Trophoblast cell (in vitro differentiated cells and primary cell): ENCODE measurements at regions not wholly inside any gene's neighbourhood (a gene's known extent, or its start where the extent isn't known, plus 50 kb on each side); places are given as distances from the start of the nearest gene placed in this dataset.
"Not testable (repeated sequence)": the region's sequence is repeated elsewhere in the genome, so short reads cannot be mapped to it uniquely, and the experiment has no call there.

Experiments used
- DNase-seq, 2 donors: peaks; one replicate each; pipeline ENCODE4 v3.0.0-alpha.2; 2016
- H2AFZ ChIP-seq: 2 replicates; pipeline ENCODE4 v1.6.1; 2013; ENCODE audit warnings: low read length, moderate library complexity, mild to moderate bottlenecking; ENCODE audit not compliant: insufficient read depth, poor library complexity
- H2AK5ac ChIP-seq: 2 replicates; pipeline ENCODE4 v1.6.1; 2013; ENCODE audit warnings: mild to moderate bottlenecking, low read length
- H2BK120ac ChIP-seq: 2 replicates; pipeline ENCODE4 v1.6.1; 2013; ENCODE audit warnings: low read length, mild to moderate bottlenecking, moderate library complexity; ENCODE audit not compliant: insufficient read depth, poor library complexity
- H2BK12ac ChIP-seq: 2 replicates; pipeline ENCODE4 v1.6.1; 2013; ENCODE audit warnings: mild to moderate bottlenecking, low read length, moderate library complexity
- H2BK5ac ChIP-seq: 2 replicates; pipeline ENCODE4 v1.6.1; 2013; ENCODE audit warnings: low read length, low read depth, moderate library complexity, mild to moderate bottlenecking; ENCODE audit not compliant: poor library complexity
- H3K14ac ChIP-seq: 2 replicates; pipeline ENCODE4 v1.6.1; 2013; ENCODE audit warnings: mild to moderate bottlenecking, low read length
- H3K18ac ChIP-seq: 2 replicates; pipeline ENCODE4 v1.6.1; 2013; ENCODE audit warnings: mild to moderate bottlenecking, low read length
- H3K23ac ChIP-seq: 2 replicates; pipeline ENCODE4 v1.6.1; 2013; ENCODE audit warnings: low read length
- H3K27ac ChIP-seq: 2 replicates; pipeline ENCODE4 v1.5.1; 2013; ENCODE audit warnings: low read depth, mild to moderate bottlenecking, inconsistent platforms, low read length, moderate library complexity
- H3K27me3 ChIP-seq: 2 replicates; pipeline ENCODE4 v1.6.1; 2013; ENCODE audit warnings: inconsistent platforms, mild to moderate bottlenecking, low read length, moderate library complexity; ENCODE audit not compliant: insufficient read depth
- H3K36me3 ChIP-seq, 2 experiments: 1 replicate in 1 of 2; 2 replicates in 1 of 2; pipeline ENCODE4 v1.6.1; 2013; ENCODE audit warnings: low read length in 2 of 2, mild to moderate bottlenecking in 2 of 2, moderate library complexity in 1 of 2; ENCODE audit not compliant: insufficient read depth in 2 of 2, control insufficient read depth in 1 of 2
- H3K4ac ChIP-seq: 2 replicates; pipeline ENCODE4 v1.6.1; 2013; ENCODE audit warnings: low read depth, mild to moderate bottlenecking, low read length, moderate library complexity
- H3K4me1 ChIP-seq, 2 experiments: 1 replicate in 1 of 2; 2 replicates in 1 of 2; pipeline ENCODE4 v1.6.1; 2013; ENCODE audit warnings: low read length in 2 of 2, mild to moderate bottlenecking in 2 of 2, moderate library complexity in 1 of 2; ENCODE audit not compliant: insufficient read depth in 2 of 2, control insufficient read depth in 1 of 2
- H3K4me2 ChIP-seq: 2 replicates; pipeline ENCODE4 v1.6.1; 2013; ENCODE audit warnings: inconsistent platforms, mild to moderate bottlenecking, low read length, moderate library complexity
- H3K4me3 ChIP-seq: 2 replicates; pipeline ENCODE4 v1.5.1; 2013; ENCODE audit warnings: mild to moderate bottlenecking, low read depth, low read length, inconsistent platforms
- H3K79me1 ChIP-seq: one replicate; pipeline ENCODE4 v1.6.1; 2013; ENCODE audit warnings: low read length
- H3K79me2 ChIP-seq: 2 replicates; pipeline ENCODE4 v1.6.1; 2013; ENCODE audit warnings: low read length, mild to moderate bottlenecking; ENCODE audit not compliant: control insufficient read depth, insufficient read depth, poor library complexity
- H3K9ac ChIP-seq: 2 replicates; pipeline ENCODE4 v1.6.1; 2013; ENCODE audit warnings: mild to moderate bottlenecking, low read length
- H3K9me3 ChIP-seq: 2 replicates; pipeline ENCODE4 v1.6.1; 2013; ENCODE audit warnings: low read depth, mild to moderate bottlenecking, control low read depth, inconsistent platforms, low read length; ENCODE audit not compliant: insufficient read depth
- H4K12ac ChIP-seq: 2 replicates; pipeline ENCODE4 v1.6.1; 2013; ENCODE audit warnings: low read depth, mild to moderate bottlenecking, low read length, moderate library complexity
- H4K8ac ChIP-seq: 2 replicates; pipeline ENCODE4 v1.6.1; 2013; ENCODE audit warnings: low read depth, mild to moderate bottlenecking, low read length, moderate library complexity
- H4K91ac ChIP-seq: one replicate; pipeline ENCODE4 v1.6.1; 2013; ENCODE audit warnings: low read depth, mild to moderate bottlenecking, low read length, moderate library complexity
- WGBS: extraction: QIAGEN DNeasy Blood & Tissue Kit; methylation state at CpG from one replicate; pipeline ENCODE4 v1.1.7; 2013; ENCODE audit warnings: missing lambda C conversion rate; ENCODE audit not compliant: insufficient read length, insufficient coverage; ENCODE audit errors: extremely low coverage; 5-methylcytosine and 5-hydroxymethylcytosine counted together

DNA sequence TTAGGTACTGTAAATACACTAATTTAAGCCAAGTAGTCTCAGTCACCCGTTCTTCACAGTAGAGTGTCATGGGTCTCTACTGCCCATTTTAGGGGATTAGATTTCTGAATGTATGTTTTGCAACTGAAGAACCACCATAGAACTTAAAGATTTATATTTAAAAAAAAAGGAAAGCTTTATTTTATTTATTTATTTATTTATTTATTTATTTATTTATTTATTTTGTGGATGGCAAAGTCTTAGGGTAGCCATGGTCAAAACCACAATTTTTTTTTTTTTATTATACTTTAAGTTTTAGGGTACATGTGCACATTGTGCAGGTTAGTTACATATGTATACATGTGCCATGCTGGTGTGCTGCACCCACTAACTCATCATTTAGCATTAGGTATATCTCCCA lies 960.4 kb upstream of the COX7C start:
- H4K91ac ChIP-seq, H3K9ac ChIP-seq, H2BK120ac ChIP-seq, H3K4ac ChIP-seq, H3K36me3 ChIP-seq, H4K8ac ChIP-seq, H3K79me2 ChIP-seq, H3K4me3 ChIP-seq, H2AFZ ChIP-seq, H3K14ac ChIP-seq, H3K4me1 ChIP-seq, H3K18ac ChIP-seq, H2BK5ac ChIP-seq, H3K9me3 ChIP-seq, H2AK5ac ChIP-seq, H2BK12ac ChIP-seq, H3K79me1 ChIP-seq, H4K12ac ChIP-seq, H3K27ac ChIP-seq, H3K23ac ChIP-seq, DNase-seq, H3K27me3 ChIP-seq, H3K4me2 ChIP-seq: not testable (repeated sequence)
- WGBS: no CpG with 5 or more reads among the region's 1 CpG

DNA sequence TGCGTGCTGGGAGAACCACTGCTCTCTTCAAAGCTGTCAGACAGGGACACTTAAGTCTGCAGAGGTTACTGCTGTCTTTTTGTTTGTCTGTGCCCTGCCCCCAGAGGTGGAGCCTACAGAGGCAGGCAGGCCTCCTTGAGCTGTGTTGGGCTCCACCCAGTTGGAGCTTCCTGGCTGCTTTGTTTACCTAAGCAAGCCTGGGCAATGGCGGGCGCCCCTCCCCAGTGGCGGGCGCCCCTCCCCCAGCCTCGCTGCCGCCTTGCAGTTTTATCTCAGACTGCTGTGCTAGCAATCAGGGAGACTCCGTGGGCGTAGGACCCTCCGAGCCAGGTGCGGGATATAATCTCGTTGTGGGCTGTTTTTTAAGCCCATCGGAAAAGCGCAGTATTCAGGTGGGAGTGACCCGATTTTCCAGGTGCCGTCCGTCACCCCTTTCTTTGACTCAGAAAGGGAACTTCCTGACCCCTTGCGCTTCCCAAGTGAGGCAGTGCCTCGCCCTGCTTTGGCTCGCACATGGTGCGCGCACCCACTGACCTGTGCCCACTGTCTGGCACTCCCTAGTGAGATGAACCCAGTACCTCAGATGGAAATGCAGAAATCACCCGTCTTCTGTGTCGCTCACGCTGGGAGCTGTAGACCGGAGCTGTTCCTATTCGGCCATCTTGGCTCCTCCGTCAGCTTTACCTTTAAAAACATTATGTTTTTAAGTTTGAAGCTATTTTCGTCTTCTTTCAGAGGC lies 954.6 kb upstream of the COX7C start:
- H4K8ac ChIP-seq, H3K4me3 ChIP-seq, H3K79me2 ChIP-seq, H4K12ac ChIP-seq, H2BK5ac ChIP-seq, H4K91ac ChIP-seq, H3K9me3 ChIP-seq, H2BK12ac ChIP-seq, DNase-seq, H3K4me2 ChIP-seq, H3K23ac ChIP-seq, H3K27ac ChIP-seq, H2AFZ ChIP-seq, H3K4ac ChIP-seq, H3K36me3 ChIP-seq, H3K9ac ChIP-seq, H3K14ac ChIP-seq, H3K27me3 ChIP-seq, H3K79me1 ChIP-seq, H3K4me1 ChIP-seq, H2AK5ac ChIP-seq, H2BK120ac ChIP-seq, H3K18ac ChIP-seq: not testable (repeated sequence)
- WGBS: no CpG with 5 or more reads among the region's 29 CpGs

GRCh38 chr5:85663708-85664031 lies 954.1 kb upstream of the COX7C start:
- Histone ChIP-seq H2AFZ (no peak overlapping the region), H3K27me3 (no peaks in the 10 kb centered on the region), H3K79me2 (no peaks in the 10 kb centered on the region), H2BK120ac (no peak overlapping the region), H4K91ac (no peak overlapping the region), H3K4ac (no peak overlapping the region), H3K79me1 (no peaks in the 10 kb centered on the region), H3K23ac (no peak overlapping the region), H3K4me1 (no peaks in the 10 kb centered on the region), H4K12ac (no peak overlapping the region), H3K4me2 (no peak overlapping the region), H3K36me3 (no peaks in the 10 kb centered on the region), H2BK12ac (no peak overlapping the region), H2AK5ac (no peak overlapping the region), H3K4me3 (no peak overlapping the region), H2BK5ac (no peak overlapping the region), H3K27ac (no peak overlapping the region), H4K8ac (no peak overlapping the region), H3K9me3 (no peaks in the 10 kb centered on the region), H3K9ac (no peak overlapping the region), H3K14ac (no peak overlapping the region), H3K18ac (no peak overlapping the region)
- WGBS: no CpG with 5 or more reads among the region's 2 CpGs
- peak in 1 of 2 donors; percentile 5 for DNase-seq

GRCh38 chr5:85670417-85670816 lies 947.3 kb upstream of the COX7C start:
- Histone ChIP-seq H2BK12ac (no peak overlapping the region), H3K36me3 (no peaks in the 10 kb centered on the region), H4K91ac (no peak overlapping the region), H3K9me3 (no peaks in the 10 kb centered on the region), H2AK5ac (no peak overlapping the region), H3K79me1 (no peaks in the 10 kb centered on the region), H4K12ac (no peak overlapping the region), H3K4me2 (no peak overlapping the region), H3K4ac (no peak overlapping the region), H3K4me3 (no peak overlapping the region), H3K79me2 (no peaks in the 10 kb centered on the region), H3K18ac (no peak overlapping the region), H3K4me1 (no peaks in the 10 kb centered on the region), H3K23ac (no peak overlapping the region), H2BK5ac (no peak overlapping the region), H4K8ac (no peak overlapping the region), H3K9ac (no peak overlapping the region), H2BK120ac (no peak overlapping the region), H3K14ac (no peak overlapping the region), H2AFZ (no peak overlapping the region), H3K27ac (no peak overlapping the region), H3K27me3 (no peaks in the 10 kb centered on the region)
- DNase-seq: no peak
